NCI-H524 treated with DMSO at 0.1 percent for 48 hours (cell line): ENCODE measurements at regions not wholly inside any gene's neighbourhood (a gene's known extent, or its start where the extent isn't known, plus 50 kb on each side); places are given as distances from the start of the nearest gene placed in this dataset.

ENCODE experiments used
- DNase-seq: peaks from one replicate; lab custom pipeline; 2025; lab: John Stamatoyannopoulos, UW

DNA sequence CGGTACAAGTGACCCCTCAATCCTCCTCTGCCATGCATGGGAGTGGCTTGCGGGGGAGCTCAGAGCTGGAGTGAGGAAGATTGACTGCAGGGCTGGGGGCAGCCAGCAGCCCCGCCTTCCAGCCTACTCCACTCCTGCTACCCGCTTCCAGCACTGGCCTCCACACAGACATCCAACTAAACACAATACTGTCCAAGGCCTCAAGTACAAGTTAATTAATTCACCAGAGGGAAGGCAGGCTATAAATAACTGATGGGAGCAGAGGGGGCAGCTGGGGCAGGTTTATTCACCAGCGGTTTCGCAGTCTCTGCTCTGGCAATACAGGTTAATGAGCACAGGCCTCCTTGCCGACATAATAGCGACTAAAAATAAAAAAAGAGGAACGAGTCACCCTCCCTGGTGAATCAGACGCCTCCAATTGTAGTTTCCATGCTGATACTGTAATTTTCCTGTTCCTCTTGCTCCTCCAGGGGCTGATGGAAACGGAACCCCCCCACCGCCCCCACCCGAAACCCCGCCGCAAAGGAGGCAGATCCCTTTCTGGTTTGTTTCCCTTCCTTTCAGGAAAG lies 166.4 kb upstream of the TLE3 start:
- peak; percentile 96 for DNase-seq

DNA sequence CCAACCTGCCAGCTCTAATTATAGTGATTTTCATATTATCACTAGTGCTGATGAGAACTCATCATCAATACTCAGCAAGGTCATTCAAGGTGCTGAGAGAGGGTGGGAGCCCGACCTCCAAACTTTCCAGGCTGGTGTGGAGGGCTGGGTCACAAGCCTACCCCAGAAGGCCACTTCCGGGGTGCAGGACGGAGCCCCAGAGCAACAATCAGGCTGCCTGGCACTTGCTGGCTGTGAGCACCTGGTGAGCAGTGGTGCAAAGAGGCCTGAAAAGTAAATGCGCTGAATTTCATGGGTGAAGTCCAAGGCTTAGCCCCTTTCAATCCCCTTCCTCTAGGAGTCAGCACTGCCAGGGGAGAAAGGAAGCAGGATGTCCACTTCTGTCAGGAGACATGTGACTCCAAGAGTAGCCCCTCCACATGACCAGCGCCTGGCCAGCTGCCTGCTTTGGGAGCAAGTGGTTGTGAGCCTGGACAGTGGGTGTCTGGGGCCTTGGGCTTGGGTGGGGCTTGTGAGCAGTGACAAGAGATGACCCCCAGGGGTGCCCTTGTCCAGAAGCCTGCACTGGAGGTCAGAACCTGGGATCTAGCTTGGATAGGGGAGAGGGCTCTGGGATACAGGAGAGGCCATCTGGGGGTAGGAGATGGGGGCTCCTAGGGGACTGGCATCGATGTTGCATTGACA lies 165.0 kb upstream of the TLE3 start:
- no peak for DNase-seq

DNA sequence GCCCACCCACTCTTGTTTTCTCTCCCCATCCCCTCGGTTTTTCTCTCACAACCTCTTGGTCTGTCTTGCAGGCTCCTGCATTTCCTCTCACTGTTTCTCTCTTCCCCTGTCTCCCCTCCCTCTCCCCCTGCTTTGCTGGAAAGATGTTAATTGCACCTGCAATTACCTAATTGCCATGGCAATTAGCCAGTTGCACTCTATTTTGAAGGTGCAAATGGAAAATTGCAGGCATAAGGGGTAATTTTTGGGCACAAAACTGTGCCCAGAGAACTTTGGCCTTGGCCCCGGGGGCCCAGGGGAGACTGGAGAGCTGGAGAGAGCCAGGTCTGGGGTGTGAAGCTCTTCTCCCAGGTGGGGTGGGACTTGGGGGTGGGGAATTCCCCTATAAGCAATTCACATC lies 164.5 kb upstream of the TLE3 start:
- no peak for DNase-seq

DNA sequence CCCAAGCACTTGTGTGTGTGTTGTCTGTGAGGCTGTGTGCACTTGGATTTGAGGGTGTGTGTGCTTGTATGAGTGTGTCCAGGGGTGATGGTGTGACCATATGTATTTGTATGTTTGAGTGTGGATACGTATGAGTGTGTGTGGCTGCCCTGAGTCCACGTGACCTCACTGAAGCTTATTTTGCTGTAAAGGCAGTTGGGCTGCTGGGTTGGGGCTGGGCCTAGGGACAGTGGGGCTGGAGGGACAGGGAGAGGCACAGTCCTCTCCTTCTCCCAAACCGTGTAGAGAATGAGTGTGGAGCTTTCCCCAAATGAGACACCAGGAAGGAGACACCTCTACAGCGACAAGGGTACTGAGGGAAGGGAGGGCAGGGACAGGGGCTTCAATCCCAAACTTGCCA lies 163.4 kb upstream of the TLE3 start:
- DNase-seq = no peak

DNA sequence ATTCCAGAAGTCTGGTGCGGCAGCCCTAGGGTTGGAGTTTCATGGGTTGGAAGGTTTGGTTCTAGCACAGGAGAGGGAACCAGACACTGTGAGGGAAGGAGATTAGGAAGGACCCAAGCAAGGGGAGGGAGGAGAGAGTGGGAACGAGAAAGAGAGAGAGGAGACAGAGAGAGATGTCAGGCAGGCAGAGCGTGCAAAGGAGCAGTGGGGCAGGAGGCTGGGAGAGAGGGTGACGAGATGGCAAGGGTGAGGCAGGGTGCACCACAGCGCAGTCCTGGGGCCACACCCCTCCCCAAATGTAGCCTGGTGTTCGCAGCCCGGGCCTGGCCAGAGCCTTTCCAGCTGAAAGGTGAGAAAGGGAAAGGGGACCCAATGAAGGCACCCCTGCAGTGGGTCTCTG lies 162.9 kb upstream of the TLE3 start:
- DNase-seq = no peak

DNA sequence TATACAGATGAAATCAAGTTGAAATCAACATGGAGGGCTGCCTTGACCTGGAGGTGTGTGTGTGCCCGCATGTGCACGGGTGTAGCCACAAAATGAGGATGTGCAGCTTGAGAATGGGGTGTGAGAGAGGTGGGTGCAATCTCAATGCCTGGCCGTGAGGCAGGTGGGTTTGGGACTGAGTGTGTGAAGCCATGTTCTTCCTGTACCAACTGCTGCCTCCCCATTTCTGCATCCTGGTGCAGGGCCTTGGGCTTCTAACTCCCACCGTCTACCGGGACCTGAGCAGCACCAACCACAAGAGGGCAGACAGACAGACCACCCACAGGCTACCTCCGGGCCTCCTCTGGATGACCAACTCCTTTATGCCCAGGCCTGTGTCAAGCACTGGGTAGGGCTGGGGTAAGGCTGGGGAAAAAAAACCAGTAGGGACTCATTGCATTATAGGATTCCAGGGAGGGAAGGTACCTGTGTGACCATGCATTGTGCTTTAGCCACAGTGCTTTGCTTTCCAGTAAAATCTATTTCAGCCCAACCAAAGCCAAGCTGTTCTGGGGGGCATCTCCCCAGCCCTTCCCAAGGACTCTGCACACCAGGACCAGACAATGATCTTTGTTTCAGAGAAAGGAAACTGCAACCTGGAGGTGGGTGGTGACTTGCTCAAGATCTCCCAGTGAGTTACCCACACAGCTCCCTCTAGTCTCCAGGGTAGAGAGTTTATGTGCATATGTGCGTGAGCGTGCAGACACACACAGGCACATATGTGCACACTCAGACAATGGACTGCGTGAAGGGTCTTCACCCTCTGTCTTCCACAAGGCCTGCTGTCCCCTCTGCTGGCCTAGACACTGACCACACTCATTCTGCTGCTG lies 162.2 kb upstream of the TLE3 start:
- DNase-seq = no peak

DNA sequence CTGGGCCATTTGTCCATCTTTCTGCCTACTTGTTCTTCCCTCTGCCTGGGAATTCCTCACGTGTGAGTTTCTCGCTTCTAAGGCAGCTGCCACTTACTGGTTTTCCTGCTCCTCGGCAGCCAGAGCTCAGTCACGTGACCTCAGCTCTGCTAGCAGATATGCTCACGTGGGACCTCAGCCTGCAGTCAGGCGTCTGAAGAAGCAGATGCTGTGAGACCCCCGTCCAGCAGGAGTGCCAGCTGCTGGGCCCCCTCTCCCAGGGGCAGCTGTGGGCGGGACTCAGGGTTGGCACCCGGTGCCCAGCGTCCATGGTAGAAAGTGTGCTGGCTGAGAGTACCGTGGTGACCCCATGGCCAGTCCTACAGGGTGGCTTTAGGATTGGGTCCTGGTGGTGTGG lies 161.3 kb upstream of the TLE3 start:
- peak; percentile 93 for DNase-seq

DNA sequence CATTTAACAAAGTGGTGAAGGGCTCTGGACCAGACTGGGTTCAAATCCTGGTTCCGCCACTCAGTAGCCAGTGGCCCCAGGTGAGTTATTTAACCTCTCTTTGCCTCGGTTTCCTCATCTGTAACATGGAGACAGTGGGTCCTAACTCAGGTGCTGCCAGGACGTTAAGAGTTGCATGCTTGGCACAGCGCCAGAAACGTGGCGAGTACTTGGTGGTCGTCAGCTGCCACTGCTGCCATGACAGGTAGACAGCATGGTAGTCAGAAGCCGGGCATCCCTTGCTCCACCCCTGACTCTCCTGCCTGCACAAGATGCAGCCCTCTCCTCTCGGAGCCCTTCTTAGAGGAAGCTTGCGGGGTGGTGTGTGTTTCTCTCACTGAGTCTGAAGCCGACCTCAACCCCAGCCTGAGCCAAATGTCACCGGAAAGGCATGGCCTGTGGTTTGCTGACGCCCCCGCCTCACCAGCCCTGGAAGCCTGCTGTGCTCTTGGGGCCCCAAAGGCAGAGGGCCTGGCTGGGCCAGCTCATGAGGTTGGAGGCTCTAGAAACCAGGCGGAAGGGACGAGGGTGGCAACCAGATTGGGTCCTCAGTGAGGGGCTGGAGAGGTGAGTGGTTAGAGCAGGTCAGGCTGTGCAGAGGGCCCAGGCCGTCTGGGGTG lies 160.8 kb upstream of the TLE3 start:
- DNase-seq = no peak

DNA sequence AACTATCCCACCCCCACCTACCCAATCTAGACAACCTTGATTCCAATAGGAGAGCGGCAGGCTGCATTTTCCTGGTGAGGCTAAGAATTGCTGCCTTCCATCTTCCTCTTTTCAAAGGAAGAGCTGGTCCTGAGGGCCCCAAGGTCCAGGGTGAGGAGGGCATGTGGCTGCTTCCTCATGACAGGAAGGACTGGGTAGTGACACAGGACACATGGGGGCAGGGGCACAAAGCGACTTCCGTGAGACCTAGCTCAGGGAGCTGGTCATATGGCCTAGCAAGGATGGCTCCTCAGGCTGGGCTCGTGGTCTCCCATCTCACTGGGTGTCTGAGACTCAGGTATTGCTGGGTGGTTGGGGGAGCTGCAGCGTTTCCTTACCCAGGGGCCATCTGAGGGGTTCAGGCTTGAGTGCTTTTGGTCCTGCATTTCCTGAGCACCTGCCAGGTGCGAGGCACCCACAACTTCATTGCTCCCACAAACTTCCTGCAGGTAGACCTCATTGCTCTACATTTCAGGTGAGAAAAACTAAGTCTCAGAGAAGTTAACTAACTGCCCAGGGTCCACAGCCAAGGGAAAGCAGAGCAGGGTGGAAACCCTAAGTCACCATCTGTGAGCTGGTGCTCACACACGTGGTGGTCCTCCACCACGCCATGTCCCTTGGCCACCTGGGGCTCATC lies 160.0 kb upstream of the TLE3 start:
- DNase-seq = no peak

DNA sequence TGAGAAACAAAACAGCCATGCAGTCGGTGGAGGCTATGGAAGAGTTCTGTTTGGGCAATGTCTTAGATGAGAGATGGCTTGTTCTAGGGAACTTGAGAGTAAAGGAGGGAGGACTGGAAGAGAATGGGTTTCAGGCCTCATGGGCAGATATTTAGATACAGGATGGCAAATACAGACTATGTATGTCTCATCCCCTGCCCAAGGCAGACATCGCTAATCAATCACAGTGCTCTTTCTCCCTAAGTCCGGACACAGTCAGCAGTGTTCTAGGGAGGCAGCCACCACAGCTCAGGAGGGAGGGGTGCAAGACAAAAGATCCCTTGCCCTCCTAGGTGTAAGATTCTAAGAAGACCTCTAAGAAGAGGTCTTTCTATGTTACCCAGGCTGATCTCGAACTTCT lies 159.3 kb upstream of the TLE3 start:
- no peak for DNase-seq

DNA sequence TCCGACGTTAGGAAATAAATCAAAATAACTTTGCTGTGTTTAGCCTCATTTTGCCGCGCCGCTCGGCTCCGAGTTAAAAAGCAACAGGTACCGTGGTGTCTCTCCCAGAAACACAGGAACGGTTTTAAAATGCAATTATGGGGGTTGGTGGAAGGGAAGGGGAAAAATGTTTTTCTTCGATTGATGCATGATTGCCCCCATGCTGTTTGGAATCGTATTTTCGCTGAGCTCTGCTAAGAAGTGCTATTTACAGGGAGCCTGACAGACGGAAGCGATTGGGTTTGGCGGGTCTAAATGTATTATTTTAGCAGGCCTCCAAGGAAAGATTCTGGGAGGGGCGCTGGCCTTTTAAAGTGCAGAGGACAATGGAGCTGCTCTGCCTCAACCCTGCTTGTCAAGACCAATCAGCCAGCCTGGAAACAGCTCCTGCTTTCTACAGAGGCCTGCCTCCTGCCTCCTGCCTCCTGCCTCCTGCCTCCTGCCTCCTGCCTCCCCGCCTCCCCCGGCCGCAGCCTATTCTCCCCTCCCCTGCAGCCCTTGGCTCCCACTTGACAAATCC lies 156.7 kb upstream of the TLE3 start:
- no peak for DNase-seq

DNA sequence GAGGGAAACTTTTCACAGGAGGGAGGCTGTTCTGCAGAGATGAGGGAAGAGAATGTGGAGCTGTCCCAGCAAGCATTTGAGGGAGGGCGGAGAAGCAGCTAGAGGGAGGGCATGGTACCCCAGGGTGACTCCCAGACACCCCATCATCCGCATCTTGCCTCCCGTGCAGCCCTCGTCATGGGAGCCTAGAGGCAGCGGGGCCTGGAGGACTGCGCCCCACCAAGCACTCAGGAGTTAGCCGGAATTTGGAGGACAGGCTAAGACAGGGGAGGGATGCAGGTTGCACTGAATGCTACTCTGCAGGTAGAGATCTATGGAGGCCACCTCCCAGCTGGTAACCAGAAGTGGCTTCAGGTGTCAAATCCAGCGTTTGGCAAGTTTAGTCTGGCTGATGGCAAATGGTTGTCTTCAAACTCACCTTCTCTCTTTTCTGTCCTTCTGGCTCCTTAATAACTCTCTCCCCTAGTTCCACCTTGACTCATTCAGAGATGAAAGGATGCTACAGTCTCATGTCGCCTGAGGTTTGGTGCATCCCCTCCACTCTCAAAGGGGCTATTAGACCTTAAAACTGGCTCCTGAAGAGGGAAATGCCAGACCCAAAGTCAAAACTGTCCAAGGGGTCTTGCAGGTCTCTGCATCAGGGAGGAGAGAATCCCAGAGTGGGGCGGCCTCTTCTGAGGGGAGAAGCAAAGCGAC lies 155.9 kb upstream of the TLE3 start:
- no peak for DNase-seq

DNA sequence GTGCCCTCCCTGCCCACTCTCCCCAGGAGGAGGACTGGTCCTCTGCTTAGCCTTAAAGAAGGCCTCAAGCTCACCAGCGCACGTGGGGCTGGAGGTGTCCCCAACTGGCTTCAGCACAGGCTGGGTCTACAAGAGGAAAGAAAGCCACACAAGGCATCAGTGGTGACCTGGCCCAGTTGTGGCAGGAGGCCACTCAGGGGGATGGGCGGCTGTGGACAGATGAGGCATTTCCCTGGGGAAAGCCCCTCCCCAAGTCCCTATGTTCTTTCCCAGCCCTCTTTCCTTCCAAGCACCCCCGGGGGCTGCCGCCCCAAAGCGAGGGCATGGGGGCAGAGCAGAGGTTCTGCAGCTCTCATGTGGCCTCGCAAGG lies 155.2 kb upstream of the TLE3 start:
- no peak for DNase-seq

DNA sequence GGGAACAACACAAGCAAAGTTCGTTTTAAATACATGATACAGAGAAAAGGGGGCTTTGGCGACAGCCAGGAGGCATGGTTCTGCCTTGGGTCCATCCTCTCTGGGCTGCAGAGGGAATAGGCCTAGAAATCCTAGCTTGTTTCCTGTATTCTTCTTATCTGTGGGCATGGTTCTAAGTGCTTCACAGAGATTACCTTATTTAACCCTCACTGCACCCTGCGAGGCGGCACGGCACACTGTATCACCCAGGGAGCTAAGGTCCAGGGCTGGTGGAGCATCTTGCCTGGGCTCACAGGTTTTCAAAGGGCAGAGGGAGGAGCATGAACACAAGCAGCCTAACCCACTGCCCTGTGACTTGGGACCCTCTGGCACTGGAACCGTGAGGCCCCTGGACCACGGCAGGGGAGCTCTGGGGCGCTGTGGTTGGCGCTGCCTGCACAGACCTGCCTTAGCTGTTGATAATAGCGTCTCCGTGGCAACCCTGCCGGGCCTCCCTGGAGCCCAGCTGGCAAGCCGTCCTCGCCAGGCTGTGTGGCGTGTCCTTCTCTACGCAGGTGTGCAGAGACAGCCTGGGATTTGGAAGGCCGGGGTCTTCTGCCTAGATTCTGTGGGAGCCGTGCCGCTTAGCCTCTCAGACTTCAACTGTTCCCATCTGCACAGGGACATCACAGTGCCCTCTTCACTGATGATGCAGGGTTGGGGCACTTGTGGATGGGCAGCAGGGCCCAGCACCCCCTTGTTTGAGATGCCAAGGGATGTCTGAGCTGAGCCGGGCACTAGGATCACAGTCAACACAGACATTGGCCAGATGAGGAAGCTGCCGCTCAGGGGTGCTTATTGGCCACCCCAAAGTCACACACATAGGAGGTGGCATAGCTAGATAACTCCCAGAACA lies 154.6 kb upstream of the TLE3 start:
- peak; percentile 22 for DNase-seq

DNA sequence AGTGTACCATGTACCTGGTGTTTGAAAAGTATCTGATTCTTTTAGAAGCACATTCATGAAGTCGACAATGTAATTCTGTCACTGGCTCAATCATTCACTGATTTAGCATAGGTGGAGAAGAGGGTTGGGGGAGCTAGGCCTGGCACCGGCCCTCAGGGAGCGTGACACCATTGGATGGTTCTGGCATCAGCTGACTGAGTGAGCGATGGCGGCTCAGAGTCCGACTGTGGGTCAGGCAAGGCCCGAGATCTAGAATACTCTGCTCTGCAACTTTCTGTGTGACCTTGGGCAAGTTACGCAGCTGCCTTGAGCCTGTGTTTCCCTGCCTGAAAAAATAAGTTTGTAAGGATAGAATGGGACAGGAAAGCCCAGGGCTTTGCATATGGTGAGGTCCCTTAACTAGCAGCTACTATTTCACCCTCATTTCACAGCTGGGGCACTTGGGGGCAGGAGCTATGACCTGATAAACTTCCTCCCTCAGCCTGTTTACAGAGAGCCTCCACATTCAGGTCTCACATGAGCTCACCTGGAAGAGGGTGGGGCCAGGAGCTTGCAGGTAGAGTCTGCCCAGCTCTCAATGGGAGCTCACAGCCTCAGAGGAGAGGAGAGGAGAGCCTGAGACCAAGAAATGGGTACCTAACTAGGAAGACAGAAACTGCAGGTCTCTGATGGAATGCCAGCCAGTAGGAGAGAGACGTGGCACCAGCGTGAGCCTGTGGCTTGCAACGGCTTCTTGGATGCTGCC lies 153.7 kb upstream of the TLE3 start:
- DNase-seq = no peak

DNA sequence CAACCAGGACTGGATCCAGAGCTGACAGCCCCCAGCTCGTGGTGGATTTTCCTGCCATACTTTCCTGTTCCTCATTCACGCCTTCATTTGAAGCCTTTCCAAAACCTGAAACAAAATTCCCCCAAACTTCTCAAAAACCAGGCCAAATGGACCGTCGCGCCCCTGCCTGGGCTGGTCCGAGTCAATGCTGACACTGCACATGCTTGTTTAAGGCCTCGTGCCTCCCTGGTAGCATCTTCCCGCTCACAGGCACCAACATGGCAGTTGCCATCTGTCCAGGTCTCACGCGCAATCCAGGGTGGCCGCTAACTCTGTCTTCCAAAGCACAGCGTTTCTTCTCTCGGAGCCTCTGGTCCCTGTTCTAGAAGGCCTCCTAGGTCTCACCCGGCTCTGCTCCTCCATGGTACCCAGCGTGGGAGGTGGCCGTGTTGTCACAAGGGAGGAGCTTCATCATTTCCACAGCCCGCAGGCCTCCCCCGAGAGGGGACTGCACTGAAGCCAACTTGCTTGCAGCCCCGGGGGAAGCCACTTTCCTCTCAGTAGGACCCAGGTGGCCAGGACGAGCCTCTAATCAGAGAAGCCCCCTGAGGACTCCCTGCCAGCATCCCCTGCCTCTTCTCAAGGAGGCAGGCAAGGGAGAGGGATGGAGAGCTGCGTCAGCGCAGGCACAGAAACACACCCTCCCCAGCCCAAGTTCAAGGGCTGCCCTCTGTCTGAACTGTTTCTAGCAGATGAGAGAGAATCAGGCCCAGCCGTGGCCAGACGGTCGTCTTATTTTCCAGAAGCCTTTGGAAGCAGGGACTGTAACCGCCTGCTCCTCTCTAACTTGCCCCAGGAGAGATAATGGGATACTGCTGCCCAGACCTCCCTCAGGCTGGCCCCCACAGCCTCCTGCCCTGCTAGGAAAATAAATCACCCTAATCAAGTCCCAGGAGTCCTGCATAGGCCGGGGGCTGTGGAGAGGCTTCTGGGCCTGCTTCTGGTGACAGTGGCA lies 152.8 kb upstream of the TLE3 start:
- no peak for DNase-seq

DNA sequence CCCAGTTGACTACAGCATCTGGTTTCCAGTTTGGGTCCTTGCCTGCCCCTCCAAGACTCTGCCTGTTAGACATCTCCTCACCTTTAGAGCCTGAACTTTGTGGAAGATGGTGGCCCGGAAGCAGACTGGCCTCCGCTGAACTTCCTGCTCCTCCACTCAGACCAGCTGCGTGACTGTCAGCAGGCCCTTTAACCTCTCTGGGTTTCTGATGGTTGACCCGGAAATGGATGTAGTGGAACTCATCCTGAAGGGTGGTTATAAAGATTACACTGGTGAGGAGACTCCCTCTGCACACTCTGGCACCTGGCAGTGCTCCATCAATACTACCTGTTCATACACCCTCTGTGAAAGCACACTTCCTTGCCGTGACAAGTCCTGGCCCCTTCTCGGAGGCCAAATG lies 151.9 kb upstream of the TLE3 start:
- no peak for DNase-seq
